Stomach (tissue), 8 donors: ENCODE measurements at regions not wholly inside any gene's neighbourhood (a gene's known extent, or its start where the extent isn't known, plus 50 kb on each side); places are given as distances from the start of the nearest gene placed in this dataset.
"Not testable (repeated sequence)": the region's sequence is repeated elsewhere in the genome, so short reads cannot be mapped to it uniquely, and the experiment has no call there.

Experiments
- DNase-seq, 2 donors: peaks; one replicate each; pipeline versions ENCODE4 v3.0.0 to v3.0.0-alpha.2; 2013 to 2019
- H3K27ac ChIP-seq, 5 donors: fragments of 200-600 bp in 4 of 5; sonication (generic) in 4 of 5; one replicate each; pipeline ENCODE4 v1.5.1; 2013 to 2019; ENCODE audit warnings: mild to moderate bottlenecking in 1 of 5, moderate library complexity in 1 of 5
- H3K27me3 ChIP-seq, 3 donors: fragments of 200-600 bp; sonication (generic); one replicate each; pipeline ENCODE4 v1.5.1; 2017 to 2019; ENCODE audit warnings: mixed run types in 1 of 3
- H3K36me3 ChIP-seq, 4 donors: fragments of 200-600 bp; sonication (generic); 1 replicate in 3 of 4; 2 replicates in 1 of 4; pipeline ENCODE4 v1.5.1; 2016 to 2019
- H3K4me1 ChIP-seq, 4 donors: fragments of 200-600 bp; sonication (generic); one replicate each; pipeline ENCODE4 v1.5.1; 2016 to 2019
- H3K4me3 ChIP-seq, 4 donors: fragments of 200-600 bp; sonication (generic) in 3 of 4; one replicate each; pipeline ENCODE4 v1.5.1; 2016 to 2019; ENCODE audit warnings: mild to moderate bottlenecking in 1 of 4
- H3K9me3 ChIP-seq, 4 donors: fragments of 200-600 bp; sonication (generic); one replicate each; pipeline ENCODE4 v1.5.1; 2016 to 2019
- CTCF ChIP-seq, 7 experiments: fragments of 450-650 bp in 4 of 7; fragments of 200-600 bp in 3 of 7; sonication (generic) in 3 of 7; IDR thresholded peaks; one replicate each; pipeline ENCODE4 v1.5.1; 2016 to 2019; ENCODE audit warnings: antibody characterized with exemption in 7 of 7, control low read depth in 2 of 7, mild to moderate bottlenecking in 1 of 7
- EP300 ChIP-seq: sonication (generic); formaldehyde crosslinking; IDR thresholded peaks from one replicate; pipeline ENCODE4 v1.6.1; 2017; ENCODE audit warnings: antibody characterized with exemption
- POLR2A ChIP-seq, 4 donors: fragments of 450-650 bp; IDR thresholded peaks; one replicate each; pipeline ENCODE4 v1.6.1; 2016; ENCODE audit warnings: antibody characterized with exemption in 4 of 4, control low read depth in 2 of 4, mild to moderate bottlenecking in 1 of 4, moderate library complexity in 1 of 4
- POLR2AphosphoS5 ChIP-seq, 3 donors: sonication (generic); formaldehyde crosslinking; IDR thresholded peaks; one replicate each; pipeline ENCODE4 v1.6.1; 2016; ENCODE audit warnings: antibody characterized with exemption in 3 of 3
- WGBS, 5 donors: extraction: QIAGEN DNeasy Blood & Tissue Kit in 3 of 5; methylation state at CpG; one replicate each; pipeline versions ENCODE4 v1.1.5 to v1.1.7; 2013 to 2018; 5-methylcytosine and 5-hydroxymethylcytosine counted together
- intact Hi-C: fragments of 100-400 bp; cut with DNase I; formaldehyde crosslinking; loops from one replicate; pipeline ENCODE4 v1.15.1; 2023; ENCODE audit warnings: low total_unique reads
- donor health status: healthy with polysubstance abuse.
- donor health status: Bipolar disorder and iron deficiency.
- donor health status: healthy.

GRCh38 chr5:17054911-17055310 lies 118.8 kb upstream of the MYO10 start:
- Histone ChIP-seq H3K36me3 (no peaks in the 10 kb centered on the region), H3K9me3 (no peaks in the 10 kb centered on the region), H3K27ac (no peak overlapping the region), H3K27me3 (no peaks in the 10 kb centered on the region), H3K4me3 (no peak overlapping the region), H3K4me1 (peaks cover 22 to 31% (median 24%) of the 10 kb centered on the region in 4 donors)
- no peak for DNase-seq
- 81 to 91% (median 83%) methylated on average over 8 of the region's 8 CpGs for WGBS, 5 donors
- no peak for TF ChIP-seq POLR2A (IDR thresholded peaks at IDR 0.05)
- no peak for TF ChIP-seq POLR2AphosphoS5 (IDR thresholded peaks at IDR 0.05)
- TF ChIP-seq CTCF (IDR thresholded peaks at IDR 0.05): no peak
- no peak for TF ChIP-seq EP300
- intact Hi-C loops: no loop called here

GRCh38 chr5:17056141-17056631 lies 120.1 kb upstream of the MYO10 start:
- Histone ChIP-seq H3K9me3 (no peaks in the 10 kb centered on the region), H3K4me1 (peaks cover 22 to 31% (median 24%) of the 10 kb centered on the region in 4 donors), H3K27ac (peak overlapping the region in 2 of 5 donors; percentile 22 to 32), H3K36me3 (no peaks in the 10 kb centered on the region), H3K27me3 (no peaks in the 10 kb centered on the region), H3K4me3 (no peak overlapping the region)
- WGBS, 5 donors: 65 to 83% (median 69%) methylated on average over 7 of the region's 7 CpGs
- intact Hi-C loops: no loop called here
- no peak for DNase-seq
- no peak for TF ChIP-seq POLR2A (IDR thresholded peaks at IDR 0.05)
- TF ChIP-seq POLR2AphosphoS5 (IDR thresholded peaks at IDR 0.05): no peak
- TF ChIP-seq CTCF (IDR thresholded peaks at IDR 0.05): no peak
- TF ChIP-seq EP300: no peak

- H3K27me3 ChIP-seq: no peaks in the 10 kb centered on the region
- peaks cover 22 to 31% (median 24%) of the 10 kb centered on the region in 4 donors for H3K4me1 ChIP-seq
- H3K36me3 ChIP-seq: no peaks in the 10 kb centered on the region
- no peaks in the 10 kb centered on the region for H3K9me3 ChIP-seq
- 40 to 67% (median 46%) methylated on average over 7 of the region's 7 CpGs for WGBS, 5 donors
- peak overlapping the region; percentile 19 to 71 (median 55) for H3K27ac ChIP-seq
- peak in 1 of 2 donors; percentile 32 for DNase-seq
- no peak overlapping the region for H3K4me3 ChIP-seq
- no peak for TF ChIP-seq POLR2A (IDR thresholded peaks at IDR 0.05)
- no peak for TF ChIP-seq POLR2AphosphoS5 (IDR thresholded peaks at IDR 0.05)
- TF ChIP-seq CTCF (IDR thresholded peaks at IDR 0.05): no peak
- no peak for TF ChIP-seq EP300
- intact Hi-C loops: no loop called here
Observed at GRCh38 chr5:17058438-17058837, 122.3 kb upstream of the MYO10 start.

- H3K36me3 ChIP-seq: no peaks in the 10 kb centered on the region
- WGBS, 5 donors: 87 to 93% (median 91%) methylated on average over 24 to 33 of the region's 33 CpGs
- H3K4me1 ChIP-seq: peaks cover 13 to 17% (median 17%) of the 10 kb centered on the region in 4 donors
- TF ChIP-seq POLR2A (IDR thresholded peaks at IDR 0.05): no peak
- intact Hi-C loops: no loop called here
- H3K27ac ChIP-seq: no peak overlapping the region
- H3K4me3 ChIP-seq: no peak overlapping the region
- H3K9me3 ChIP-seq: no peaks in the 10 kb centered on the region
- no peaks in the 10 kb centered on the region for H3K27me3 ChIP-seq
- peak in 1 of 2 donors; percentile 37 for DNase-seq
Observed at GRCh38 chr5:17061973-17062470, 125.9 kb upstream of the MYO10 start.

- H3K4me3 ChIP-seq, DNase-seq, intact Hi-C loops, H3K27ac ChIP-seq, H3K36me3 ChIP-seq, H3K9me3 ChIP-seq, H3K27me3 ChIP-seq: not testable (repeated sequence)
- H3K4me1 ChIP-seq: peaks cover 6 to 10% (median 10%) of the 10 kb centered on the region in 4 donors
- WGBS, 5 donors: 92 to 100% (median 96%) methylated on average over 3 to 4 of the region's 4 CpGs
Observed at GRCh38 chr5:17062741-17063140, 126.7 kb upstream of the MYO10 start.
